Prostate gland (tissue), 2 donors: ENCODE measurements at regions not wholly inside any gene's neighbourhood (a gene's known extent, or its start where the extent isn't known, plus 50 kb on each side); places are given as distances from the start of the nearest gene placed in this dataset.

ENCODE experiments used
- DNase-seq: peaks from one replicate; pipeline ENCODE4 v3.0.0-alpha.2; 2019; ENCODE audit warnings: low spot score
- H3K27ac ChIP-seq, 2 donors: fragments of 200-600 bp; sonication (generic); 2 replicates each; pipeline ENCODE4 v1.5.1; 2017 to 2019
- H3K27me3 ChIP-seq: fragments of 200-600 bp; sonication (generic); replicated peaks from 2 replicates; pipeline ENCODE4 v1.5.1; 2019; ENCODE audit not compliant: insufficient read depth
- H3K36me3 ChIP-seq, 2 donors: fragments of 200-600 bp; sonication (generic); 1 replicate in 1 of 2; 2 replicates in 1 of 2; pipeline versions ENCODE4 v1.5.1 to v1.8.1; 2017 to 2019
- H3K4me1 ChIP-seq: fragments of 200-600 bp; sonication (generic); replicated peaks from 2 replicates; pipeline ENCODE4 v1.5.1; 2019
- H3K4me3 ChIP-seq, 2 donors: fragments of 200-600 bp; sonication (generic); 2 replicates each; pipeline ENCODE4 v1.5.1; 2017 to 2019
- H3K9me3 ChIP-seq: fragments of 200-600 bp; sonication (generic); 2 replicates; pipeline ENCODE4 v1.5.1; 2017
- CTCF ChIP-seq, 4 experiments: fragments of 200-600 bp in 2 of 4; fragments of 450-650 bp in 2 of 4; sonication (generic) in 2 of 4; IDR thresholded peaks; 1 replicate in 3 of 4; 2 replicates in 1 of 4; pipeline ENCODE4 v1.5.1; 2016 to 2019; ENCODE audit warnings: antibody characterized with exemption in 4 of 4, mild to moderate bottlenecking in 2 of 4, moderate library complexity in 2 of 4
- POLR2A ChIP-seq: fragments of 450-650 bp; IDR thresholded peaks from one replicate; pipeline ENCODE4 v1.6.1; 2016; ENCODE audit warnings: antibody characterized with exemption, mild to moderate bottlenecking
- POLR2AphosphoS5 ChIP-seq: sonication (generic); formaldehyde crosslinking; IDR thresholded peaks from one replicate; pipeline ENCODE4 v1.6.1; 2017; ENCODE audit warnings: antibody characterized with exemption
- WGBS: methylation state at CpG from one replicate; pipeline ENCODE4 v1.1.5; 2018; 5-methylcytosine and 5-hydroxymethylcytosine counted together
- intact Hi-C: fragments of 100-400 bp; cut with DNase I; formaldehyde crosslinking; loops from one replicate; pipeline ENCODE4 v1.14.2; 2022

GRCh38 chr17:65434878-65435277, 126.6 kb downstream of the AXIN2 start:
- intact Hi-C loops: no loop called here
- 77% methylated on average over 2 of the region's 2 CpGs for WGBS
- Histone ChIP-seq H3K9me3 (no peaks in the 10 kb centered on the region), H3K27ac (no peak overlapping the region), H3K4me1 (no peaks in the 10 kb centered on the region), H3K36me3 (no peaks in the 10 kb centered on the region), H3K27me3 (no peaks in the 10 kb centered on the region), H3K4me3 (no peak overlapping the region)
- TF ChIP-seq POLR2A (no peak), POLR2AphosphoS5 (no peak), CTCF (IDR thresholded peaks at IDR 0.05) (no peak)
- no peak for DNase-seq

DNA sequence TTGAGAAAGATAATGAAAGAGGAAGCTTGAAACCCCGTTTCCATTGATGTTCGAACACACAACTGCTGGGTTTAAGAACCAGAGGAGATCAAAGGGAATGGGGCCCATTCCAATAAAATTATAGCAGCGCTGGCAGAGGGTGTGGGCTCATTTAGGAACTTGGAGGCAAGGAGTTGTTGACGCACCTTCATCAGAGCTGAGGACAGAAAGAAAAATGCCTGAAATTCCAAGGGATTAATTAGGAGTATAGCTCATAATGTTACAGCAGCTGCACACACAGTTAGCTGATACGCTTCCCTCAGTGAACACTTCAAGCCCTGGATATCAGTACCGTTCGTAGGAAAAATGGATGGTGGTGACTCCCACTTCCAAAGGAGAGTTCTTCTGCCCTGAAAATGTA, 127.2 kb downstream of the AXIN2 start:
- Histone ChIP-seq H3K4me1 (no peaks in the 10 kb centered on the region), H3K36me3 (no peaks in the 10 kb centered on the region), H3K27ac (no peak overlapping the region), H3K9me3 (no peaks in the 10 kb centered on the region), H3K4me3 (no peak overlapping the region), H3K27me3 (no peaks in the 10 kb centered on the region)
- intact Hi-C loops: no loop called here
- no peak for DNase-seq
- TF ChIP-seq POLR2A: no peak
- no peak for TF ChIP-seq CTCF (IDR thresholded peaks at IDR 0.05)
- no peak for TF ChIP-seq POLR2AphosphoS5
- 27% methylated on average over 7 of the region's 7 CpGs for WGBS

DNA sequence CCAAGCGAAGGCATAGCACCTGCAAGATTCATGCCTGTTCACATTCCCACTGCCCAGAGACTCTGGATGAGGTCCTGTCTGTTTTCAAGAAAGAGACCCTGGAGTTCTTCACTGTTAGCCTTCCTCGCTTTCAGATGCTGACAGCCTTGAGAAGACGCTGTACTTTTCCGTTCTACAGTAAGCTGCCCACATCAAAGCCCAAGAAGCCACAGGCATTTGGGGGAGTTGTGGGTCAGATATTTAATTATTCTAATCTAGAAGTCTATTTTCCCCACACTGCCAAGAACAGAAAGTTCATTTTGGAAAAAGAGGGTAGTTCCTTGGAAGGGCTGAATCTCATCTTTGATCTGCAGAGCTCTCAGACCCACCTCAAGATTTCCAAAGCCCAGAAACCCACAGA, 127.9 kb downstream of the AXIN2 start:
- H3K27me3 ChIP-seq: no peaks in the 10 kb centered on the region
- TF ChIP-seq CTCF (IDR thresholded peaks at IDR 0.05): no peak
- no peak for TF ChIP-seq POLR2A
- no peak for TF ChIP-seq POLR2AphosphoS5
- H3K9me3 ChIP-seq: no peaks in the 10 kb centered on the region
- no peak overlapping the region for H3K4me3 ChIP-seq
- no peaks in the 10 kb centered on the region for H3K36me3 ChIP-seq
- intact Hi-C loops: no loop called here
- no peak for DNase-seq
- no peak overlapping the region for H3K27ac ChIP-seq
- no peaks in the 10 kb centered on the region for H3K4me1 ChIP-seq
- WGBS: 41% methylated on average over 4 of the region's 4 CpGs

DNA sequence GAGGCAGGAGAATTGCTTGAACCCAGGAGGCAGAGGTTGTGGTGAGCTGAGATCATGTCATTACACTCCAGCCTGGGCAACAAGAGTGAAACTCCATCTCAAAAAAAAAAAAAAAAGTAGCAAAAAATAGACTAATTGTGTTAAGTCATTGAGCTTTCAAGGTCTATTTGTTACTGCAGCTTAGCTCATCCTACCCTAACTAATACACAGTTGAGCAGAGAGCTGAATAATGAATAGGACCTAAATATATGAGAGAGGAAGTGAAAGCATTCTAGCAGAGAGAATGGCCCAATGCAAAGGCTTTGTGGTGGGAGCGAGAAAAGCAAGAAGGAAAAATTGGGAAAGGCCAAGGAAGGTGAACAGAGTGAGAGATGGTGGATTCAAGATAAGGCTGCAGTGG, 128.3 kb downstream of the AXIN2 start:
- intact Hi-C loops: no loop called here
- H3K4me3 ChIP-seq: no peak overlapping the region
- DNase-seq: no peak
- H3K27me3 ChIP-seq: no peaks in the 10 kb centered on the region
- no peaks in the 10 kb centered on the region for H3K4me1 ChIP-seq
- no peak for TF ChIP-seq POLR2A
- no peak for TF ChIP-seq POLR2AphosphoS5
- no peak for TF ChIP-seq CTCF (IDR thresholded peaks at IDR 0.05)
- H3K27ac ChIP-seq: no peak overlapping the region
- no peaks in the 10 kb centered on the region for H3K9me3 ChIP-seq
- 82% methylated on average over 1 of the region's 1 CpG for WGBS
- no peaks in the 10 kb centered on the region for H3K36me3 ChIP-seq

DNA sequence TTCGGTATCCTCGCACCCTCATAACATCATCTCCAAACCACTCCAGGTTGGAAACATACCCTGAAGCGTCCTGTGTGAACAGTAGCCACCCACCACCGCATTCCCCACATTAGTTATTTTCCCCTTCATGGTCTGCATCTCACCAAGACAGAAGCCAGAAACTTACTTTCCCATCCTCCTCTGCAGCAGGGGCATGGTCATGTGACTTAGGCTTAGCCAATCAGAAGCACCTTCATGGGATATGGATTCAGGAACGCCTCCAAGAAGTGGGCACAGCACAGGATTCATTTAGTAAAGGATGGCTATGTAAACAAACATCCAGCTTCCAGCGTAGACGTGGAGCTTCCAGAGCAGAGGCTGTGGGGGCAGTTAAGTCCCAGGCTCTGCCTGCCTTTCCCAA, 130.3 kb downstream of the AXIN2 start:
- H3K27me3 ChIP-seq: no peaks in the 10 kb centered on the region
- DNase-seq: no peak
- H3K27ac ChIP-seq: no peak overlapping the region
- no peaks in the 10 kb centered on the region for H3K4me1 ChIP-seq
- intact Hi-C loops: no loop called here
- no peaks in the 10 kb centered on the region for H3K9me3 ChIP-seq
- TF ChIP-seq POLR2A: no peak
- TF ChIP-seq POLR2AphosphoS5: no peak
- TF ChIP-seq CTCF (IDR thresholded peaks at IDR 0.05): no peak
- no peaks in the 10 kb centered on the region for H3K36me3 ChIP-seq
- H3K4me3 ChIP-seq: no peak overlapping the region
- WGBS: 83% methylated on average over 7 of the region's 7 CpGs
